Urinary bladder (tissue), 3 donors: ENCODE measurements at regions not wholly inside any gene's neighbourhood (a gene's known extent, or its start where the extent isn't known, plus 50 kb on each side); places are given as distances from the start of the nearest gene placed in this dataset.

ENCODE experiments used
- DNase-seq: peaks from one replicate; pipeline ENCODE4 v3.0.0-alpha.2; 2015; ENCODE audit errors: extremely low spot score
- H3K27ac ChIP-seq: one replicate; pipeline ENCODE4 v1.5.1; 2013; ENCODE audit warnings: low read depth, mild to moderate bottlenecking, moderate library complexity
- H3K36me3 ChIP-seq: one replicate; pipeline ENCODE4 v1.6.1; 2013; ENCODE audit warnings: mild to moderate bottlenecking, moderate library complexity; ENCODE audit not compliant: insufficient read depth
- H3K4me1 ChIP-seq: one replicate; pipeline ENCODE4 v1.6.1; 2013; ENCODE audit warnings: mild to moderate bottlenecking, moderate library complexity; ENCODE audit not compliant: insufficient read depth
- H3K4me3 ChIP-seq: one replicate; pipeline ENCODE4 v1.5.1; 2013; ENCODE audit warnings: low read depth, low read length
- WGBS: extraction: QIAGEN DNeasy Blood & Tissue Kit; methylation state at CpG from one replicate; pipeline ENCODE4 v1.1.7; 2013; 5-methylcytosine and 5-hydroxymethylcytosine counted together
- donor health status: healthy with polysubstance abuse.
- donor health status: healthy.

DNA sequence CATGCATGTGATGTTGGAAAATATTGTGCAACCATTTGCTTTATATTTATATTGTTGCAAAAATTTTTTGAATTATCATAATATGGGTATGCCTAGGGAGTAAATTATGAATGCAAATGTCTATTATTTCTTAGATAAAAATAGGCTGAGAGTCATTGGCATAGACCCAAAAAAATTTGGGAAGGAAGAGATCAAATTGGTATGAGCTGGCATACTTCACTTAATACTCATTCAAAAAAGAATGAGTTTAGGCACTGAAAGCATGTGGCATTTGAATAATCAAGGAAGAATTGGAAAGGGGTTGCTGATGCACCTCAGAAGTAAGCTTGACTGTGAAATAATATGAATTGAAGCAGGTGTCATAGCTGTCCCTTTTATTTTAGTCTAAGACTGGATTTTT is 764.0 kb upstream of the DPPA4 start:
- Histone ChIP-seq H3K27ac (no peak overlapping the region), H3K36me3 (no peaks in the 10 kb centered on the region), H3K4me3 (no peak overlapping the region), H3K4me1 (no peaks in the 10 kb centered on the region)
- no peak for DNase-seq

GRCh38 chr3:110106805-110107204 is 769.5 kb upstream of the DPPA4 start:
- H3K4me3 ChIP-seq = no peak overlapping the region
- DNase-seq = no peak
- 93% methylated on average over 1 of the region's 1 CpG for WGBS
- no peaks in the 10 kb centered on the region for H3K36me3 ChIP-seq
- no peak overlapping the region for H3K27ac ChIP-seq
- H3K4me1 ChIP-seq = no peaks in the 10 kb centered on the region

GRCh38 chr3:110123946-110124345 is 786.6 kb upstream of the DPPA4 start:
- DNase-seq = no peak
- Histone ChIP-seq H3K27ac (no peak overlapping the region), H3K4me1 (no peaks in the 10 kb centered on the region), H3K36me3 (no peaks in the 10 kb centered on the region), H3K4me3 (no peak overlapping the region)
- WGBS = 95% methylated on average over 1 of the region's 1 CpG

- Histone ChIP-seq H3K4me3 (no peak overlapping the region), H3K36me3 (no peaks in the 10 kb centered on the region), H3K27ac (no peak overlapping the region), H3K4me1 (no peaks in the 10 kb centered on the region)
- 90% methylated on average over 10 of the region's 10 CpGs for WGBS
- DNase-seq = no peak
These were observed 788.7 kb upstream of the DPPA4 start for GRCh38 chr3:110126065-110126464.

- 83% methylated on average over 2 of the region's 2 CpGs for WGBS
- no peak for DNase-seq
- Histone ChIP-seq H3K27ac (no peak overlapping the region), H3K4me3 (no peak overlapping the region), H3K36me3 (no peaks in the 10 kb centered on the region), H3K4me1 (no peaks in the 10 kb centered on the region)
These were observed 796.6 kb upstream of the DPPA4 start for GRCh38 chr3:110133971-110134370.

DNA sequence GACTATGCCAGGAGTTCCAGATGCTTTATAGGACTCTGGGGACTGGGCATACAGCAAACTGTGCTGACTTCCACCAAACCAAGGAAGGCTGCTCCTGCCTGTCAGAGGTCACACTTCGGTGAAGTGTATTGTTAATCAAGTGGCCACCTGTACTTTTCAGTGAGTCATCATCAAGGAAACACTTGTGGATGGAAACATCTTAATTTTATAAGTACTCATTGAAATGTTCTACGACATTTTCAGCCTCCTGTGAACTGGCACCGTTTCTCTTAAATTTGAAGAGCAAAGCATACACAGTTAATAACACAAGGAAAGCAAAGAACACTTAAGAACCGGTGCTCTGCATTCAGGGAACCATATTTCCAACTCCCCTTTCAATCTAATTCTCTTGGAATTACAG is 801.7 kb upstream of the DPPA4 start:
- Histone ChIP-seq H3K4me3 (no peak overlapping the region), H3K36me3 (no peaks in the 10 kb centered on the region), H3K4me1 (no peaks in the 10 kb centered on the region), H3K27ac (no peak overlapping the region)
- 74% methylated on average over 4 of the region's 4 CpGs for WGBS
- DNase-seq = no peak

DNA sequence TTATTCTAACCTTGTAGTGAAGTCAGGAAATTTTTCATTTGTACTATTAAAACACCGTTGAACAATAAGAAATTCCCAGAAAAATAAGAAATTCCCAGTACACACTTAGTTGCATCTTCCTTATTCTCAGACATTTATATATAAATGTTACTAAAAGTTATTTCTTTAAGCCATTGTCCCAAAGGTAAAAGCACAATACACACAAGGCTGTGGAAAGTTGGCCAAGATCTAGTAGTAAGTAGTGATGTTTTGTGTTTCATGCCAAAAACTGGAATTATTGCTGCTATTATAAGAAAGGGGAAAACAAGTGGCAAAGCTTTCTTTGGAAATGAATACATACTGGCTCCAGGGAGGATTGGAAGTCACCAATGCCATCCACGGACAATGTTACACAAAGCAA is 802.5 kb upstream of the DPPA4 start:
- no peak overlapping the region for H3K27ac ChIP-seq
- no peaks in the 10 kb centered on the region for H3K36me3 ChIP-seq
- no peak for DNase-seq
- no peaks in the 10 kb centered on the region for H3K4me1 ChIP-seq
- no peak overlapping the region for H3K4me3 ChIP-seq
- 69% methylated on average over 2 of the region's 2 CpGs for WGBS

DNA sequence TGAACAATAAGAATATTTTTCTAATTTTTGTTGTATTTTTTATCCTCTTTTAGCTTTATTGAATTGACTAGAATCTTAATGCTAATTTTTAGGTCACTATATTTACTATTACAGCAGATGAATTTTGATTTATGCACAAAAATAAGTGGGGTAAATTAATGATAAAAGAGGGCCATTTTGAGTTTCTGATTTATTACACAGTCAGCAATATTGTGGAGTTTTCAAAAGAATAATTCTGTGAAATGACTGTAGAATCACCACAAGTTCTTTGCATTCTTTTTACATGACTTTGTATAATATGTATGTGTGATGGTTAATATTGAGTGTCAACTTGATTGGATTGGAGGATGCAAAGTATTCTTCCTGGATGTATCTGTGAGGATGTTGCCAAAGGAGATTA is 812.4 kb upstream of the DPPA4 start:
- no peak overlapping the region for H3K27ac ChIP-seq
- H3K4me3 ChIP-seq = no peak overlapping the region
- no peaks in the 10 kb centered on the region for H3K4me1 ChIP-seq
- no peaks in the 10 kb centered on the region for H3K36me3 ChIP-seq
- no peak for DNase-seq

DNA sequence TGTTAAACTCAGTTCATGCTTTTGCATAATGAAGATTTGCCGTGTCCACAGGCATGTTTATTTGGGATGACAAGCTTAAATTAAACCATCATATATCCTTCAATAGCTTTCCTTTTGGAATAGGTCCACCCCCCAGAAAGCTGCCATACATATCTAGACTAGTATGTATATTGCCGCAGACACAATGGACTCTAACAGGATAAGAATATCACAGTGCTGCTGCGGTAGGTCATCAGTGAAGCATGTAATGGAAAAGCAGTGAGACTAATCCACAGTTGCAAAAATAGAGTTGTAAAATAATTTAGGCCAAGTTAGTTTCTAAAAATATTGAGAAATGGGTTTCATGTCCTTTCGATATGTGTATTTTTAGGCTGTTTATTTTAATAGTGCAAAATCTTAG is 819.9 kb upstream of the DPPA4 start:
- no peaks in the 10 kb centered on the region for H3K4me1 ChIP-seq
- H3K27ac ChIP-seq = no peak overlapping the region
- H3K4me3 ChIP-seq = no peak overlapping the region
- WGBS = 81% methylated on average over 4 of the region's 4 CpGs
- no peak for DNase-seq
- H3K36me3 ChIP-seq = no peaks in the 10 kb centered on the region

- no peak overlapping the region for H3K4me3 ChIP-seq
- DNase-seq = no peak
- peak overlapping the region; percentile 38 for H3K27ac ChIP-seq
- WGBS = 47% methylated on average over 6 of the region's 6 CpGs
- no peaks in the 10 kb centered on the region for H3K36me3 ChIP-seq
- no peaks in the 10 kb centered on the region for H3K4me1 ChIP-seq
These were observed 827.5 kb upstream of the DPPA4 start for GRCh38 chr3:110164632-110165369.

GRCh38 chr3:110165370-110165743 is 828.0 kb upstream of the DPPA4 start:
- 33% methylated on average over 3 of the region's 3 CpGs for WGBS
- Histone ChIP-seq H3K27ac (no peak overlapping the region), H3K4me1 (no peaks in the 10 kb centered on the region), H3K36me3 (no peaks in the 10 kb centered on the region), H3K4me3 (no peak overlapping the region)
- DNase-seq = no peak

DNA sequence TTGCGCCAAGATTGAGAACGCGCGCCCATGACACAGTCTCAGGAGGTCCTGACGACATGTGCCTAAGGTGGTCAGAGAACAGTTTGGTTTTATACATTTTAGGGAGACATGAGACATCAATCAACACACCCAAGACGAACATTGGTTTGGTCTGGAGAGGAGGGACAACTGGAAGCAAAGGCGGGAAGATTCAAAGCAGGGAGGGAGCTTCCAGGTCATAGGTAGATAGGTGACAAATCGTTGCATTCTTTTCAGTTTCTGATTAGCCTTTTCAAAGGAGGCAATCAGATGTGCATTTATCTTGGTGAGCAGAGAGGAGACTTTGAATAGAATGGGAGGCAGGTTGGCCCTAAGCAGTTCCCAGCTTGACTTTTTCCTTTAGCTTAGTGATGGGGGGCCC is 828.4 kb upstream of the DPPA4 start:
- H3K27ac ChIP-seq = no peak overlapping the region
- no peaks in the 10 kb centered on the region for H3K36me3 ChIP-seq
- WGBS = 68% methylated on average over 8 of the region's 8 CpGs
- DNase-seq = no peak
- H3K4me3 ChIP-seq = no peak overlapping the region
- H3K4me1 ChIP-seq = no peaks in the 10 kb centered on the region

DNA sequence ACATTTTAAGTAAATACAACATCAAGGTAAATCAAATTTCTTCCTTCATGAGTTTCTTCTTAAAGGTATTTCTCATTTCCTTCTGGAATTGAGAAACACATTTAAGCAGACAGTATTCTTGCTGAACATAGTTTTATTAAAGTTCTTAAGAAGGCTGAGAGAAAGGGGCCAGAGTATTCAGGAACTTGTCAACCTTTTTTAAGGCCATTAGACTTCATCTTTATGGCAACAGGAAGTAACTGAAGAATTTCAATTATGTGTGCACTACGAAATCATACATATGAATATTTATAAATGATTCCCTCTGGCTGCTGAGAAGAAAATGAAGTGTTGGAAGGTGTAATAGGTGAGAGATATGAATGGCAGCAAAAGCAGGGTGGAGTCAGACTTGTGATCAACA is 829.4 kb upstream of the DPPA4 start:
- no peak for DNase-seq
- WGBS = 68% methylated on average over 1 of the region's 1 CpG
- Histone ChIP-seq H3K36me3 (no peaks in the 10 kb centered on the region), H3K27ac (no peak overlapping the region), H3K4me1 (no peaks in the 10 kb centered on the region), H3K4me3 (no peak overlapping the region)

DNA sequence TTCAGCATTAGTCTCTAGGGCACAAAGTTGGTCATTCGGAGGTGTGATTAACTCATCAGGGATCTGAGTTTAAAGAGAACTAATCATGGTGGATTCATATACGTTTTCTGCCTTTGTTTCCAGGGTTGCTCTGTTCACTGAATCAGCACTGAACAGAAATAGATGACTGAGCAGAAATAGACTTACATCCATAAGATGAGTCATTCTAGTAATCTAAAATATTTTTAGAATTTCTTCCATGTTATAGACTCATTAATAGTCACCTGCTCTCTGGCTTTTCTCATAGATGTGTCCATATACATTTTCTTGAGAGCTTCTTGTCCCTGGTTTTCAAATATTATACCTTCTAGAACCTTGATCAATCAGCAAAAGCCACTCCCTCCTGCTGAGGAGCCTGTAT is 837.6 kb upstream of the DPPA4 start:
- H3K4me1 ChIP-seq = no peaks in the 10 kb centered on the region
- WGBS = 85% methylated on average over 2 of the region's 2 CpGs
- H3K36me3 ChIP-seq = no peaks in the 10 kb centered on the region
- no peak overlapping the region for H3K27ac ChIP-seq
- DNase-seq = no peak
- H3K4me3 ChIP-seq = no peak overlapping the region

DNA sequence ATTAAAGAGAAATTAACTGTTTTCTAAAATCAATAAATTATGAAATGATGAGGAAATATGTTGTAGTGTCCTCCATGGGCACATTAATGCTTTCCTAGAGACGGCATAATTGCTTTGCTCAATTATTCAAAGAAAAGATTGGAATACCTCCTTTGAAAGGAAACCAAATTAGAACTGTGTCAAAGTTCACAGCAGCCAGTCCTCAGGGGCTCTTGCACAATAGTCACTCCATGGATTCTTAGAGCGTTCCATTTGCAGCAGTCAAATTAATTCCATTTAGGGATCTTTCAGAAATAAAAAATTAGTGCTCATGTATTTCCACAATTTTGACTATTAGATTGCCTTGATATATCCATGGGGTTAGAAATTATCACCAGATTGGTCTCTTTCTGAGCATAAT is 841.6 kb upstream of the DPPA4 start:
- Histone ChIP-seq H3K36me3 (no peaks in the 10 kb centered on the region), H3K4me1 (no peaks in the 10 kb centered on the region), H3K4me3 (no peak overlapping the region), H3K27ac (no peak overlapping the region)
- DNase-seq = no peak
- WGBS = 81% methylated on average over 2 of the region's 2 CpGs
